ENCODE measurements at regions not wholly inside any gene's neighbourhood (a gene's known extent, or its start where the extent isn't known, plus 50 kb on each side); places are given as distances from the start of the nearest gene placed in this dataset.

DNA sequence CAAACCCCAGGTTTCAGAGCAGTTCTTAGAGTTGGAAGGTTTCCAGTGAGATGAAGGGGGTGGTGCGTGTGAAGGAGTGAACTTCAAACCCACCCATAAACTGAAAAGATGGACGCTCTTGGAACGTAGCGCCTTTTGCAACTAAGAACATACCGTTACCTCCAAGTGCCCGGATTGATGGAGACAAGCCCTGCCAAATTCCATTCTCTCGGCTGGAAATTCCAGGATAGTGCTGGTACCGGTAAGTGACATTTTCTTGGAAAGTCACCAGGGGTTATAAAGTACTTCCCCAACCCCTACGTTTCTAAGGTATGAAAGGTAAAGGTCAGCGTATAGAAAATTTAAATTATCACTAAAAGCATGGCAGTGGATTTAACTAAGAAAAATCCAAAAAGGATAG lies 91.6 kb upstream of the CLDN14 start:
- Histone ChIP-seq H3K36me3 (no peaks in the 10 kb centered on the region), H3K4me3 (ENCODE audit: low read depth in 1 of 2, low read length in 1 of 2) (no peak overlapping the region), H3K4me1 (ENCODE audit: control insufficient read depth in 1 of 2, insufficient read depth in 1 of 2, low read depth in 1 of 2, low read length in 1 of 2) (no peaks in the 10 kb centered on the region), H3K27ac (no peak overlapping the region), H3K27me3 (peaks cover 3% of the 10 kb centered on the region), H3K9me3 (no peaks in the 10 kb centered on the region)
- TF ChIP-seq, protein P1, sequence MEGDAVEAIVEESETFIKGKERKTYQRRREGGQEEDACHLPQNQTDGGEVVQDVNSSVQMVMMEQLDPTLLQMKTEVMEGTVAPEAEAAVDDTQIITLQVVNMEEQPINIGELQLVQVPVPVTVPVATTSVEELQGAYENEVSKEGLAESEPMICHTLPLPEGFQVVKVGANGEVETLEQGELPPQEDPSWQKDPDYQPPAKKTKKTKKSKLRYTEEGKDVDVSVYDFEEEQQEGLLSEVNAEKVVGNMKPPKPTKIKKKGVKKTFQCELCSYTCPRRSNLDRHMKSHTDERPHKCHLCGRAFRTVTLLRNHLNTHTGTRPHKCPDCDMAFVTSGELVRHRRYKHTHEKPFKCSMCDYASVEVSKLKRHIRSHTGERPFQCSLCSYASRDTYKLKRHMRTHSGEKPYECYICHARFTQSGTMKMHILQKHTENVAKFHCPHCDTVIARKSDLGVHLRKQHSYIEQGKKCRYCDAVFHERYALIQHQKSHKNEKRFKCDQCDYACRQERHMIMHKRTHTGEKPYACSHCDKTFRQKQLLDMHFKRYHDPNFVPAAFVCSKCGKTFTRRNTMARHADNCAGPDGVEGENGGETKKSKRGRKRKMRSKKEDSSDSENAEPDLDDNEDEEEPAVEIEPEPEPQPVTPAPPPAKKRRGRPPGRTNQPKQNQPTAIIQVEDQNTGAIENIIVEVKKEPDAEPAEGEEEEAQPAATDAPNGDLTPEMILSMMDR (IDR thresholded peaks at IDR 0.05), result no peak

DNA sequence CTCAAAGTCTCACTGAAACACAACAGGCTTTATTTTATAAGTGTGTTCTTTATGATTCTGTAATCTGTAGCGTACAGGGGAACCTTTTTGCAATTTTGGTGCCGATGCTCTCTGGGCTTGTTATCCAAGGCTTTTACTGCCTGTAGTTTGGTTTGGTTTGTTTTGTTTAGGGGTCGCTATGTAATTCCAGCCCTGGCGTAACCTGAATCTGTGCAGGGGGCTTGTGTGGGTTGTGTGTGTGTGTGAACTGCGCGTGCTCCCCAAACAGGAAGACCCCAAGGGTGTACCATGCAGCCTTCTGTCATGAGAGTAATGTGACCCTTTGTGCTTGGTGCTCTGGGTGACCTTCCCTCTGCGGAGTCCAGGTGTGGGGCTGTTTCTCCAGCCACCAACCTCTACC lies 92.1 kb upstream of the CLDN14 start:
- H3K27me3 ChIP-seq, result peaks cover 3% of the 10 kb centered on the region

DNA sequence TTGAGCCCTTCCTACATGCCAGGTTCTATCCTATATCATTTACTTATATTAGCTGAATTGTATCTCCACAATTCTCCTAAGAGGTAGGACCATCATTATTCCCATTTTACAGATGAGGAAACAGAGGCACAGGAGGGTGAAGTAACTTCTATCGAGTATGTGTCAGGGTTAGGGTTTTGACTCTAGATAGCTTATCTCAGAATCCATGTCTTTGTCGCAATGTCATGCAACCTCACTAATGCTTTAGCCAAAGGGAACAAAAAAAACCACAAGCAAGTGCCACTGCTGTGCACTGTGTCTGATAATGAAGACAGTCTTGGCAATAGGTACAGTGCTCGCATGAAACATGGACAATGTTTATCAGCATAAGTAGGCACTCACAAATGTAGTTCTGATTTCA lies 95.4 kb upstream of the CLDN14 start:
- no peaks in the 10 kb centered on the region for H3K36me3 ChIP-seq
- no peak overlapping the region for H3K27ac ChIP-seq
- TF ChIP-seq, protein P1 (IDR thresholded peaks at IDR 0.05), result no peak
- no peaks in the 10 kb centered on the region for H3K9me3 ChIP-seq
- no peak overlapping the region for H3K4me3 ChIP-seq (ENCODE audit: low read depth in 1 of 2, low read length in 1 of 2)
- H3K4me1 ChIP-seq (ENCODE audit: control insufficient read depth in 1 of 2, insufficient read depth in 1 of 2, low read depth in 1 of 2, low read length in 1 of 2), result no peaks in the 10 kb centered on the region
- peaks cover 3% of the 10 kb centered on the region for H3K27me3 ChIP-seq

More for the DNA sequence above, 92.1 kb upstream of the CLDN14 start:
- Histone ChIP-seq H3K4me3 (ENCODE audit: low read depth in 1 of 2, low read length in 1 of 2) (no peak overlapping the region), H3K27ac (no peak overlapping the region), H3K9me3 (no peaks in the 10 kb centered on the region), H3K36me3 (no peaks in the 10 kb centered on the region), H3K4me1 (ENCODE audit: control insufficient read depth in 1 of 2, insufficient read depth in 1 of 2, low read depth in 1 of 2, low read length in 1 of 2) (no peaks in the 10 kb centered on the region)
- TF ChIP-seq, protein P1 (IDR thresholded peaks at IDR 0.05), result no peak

DNA sequence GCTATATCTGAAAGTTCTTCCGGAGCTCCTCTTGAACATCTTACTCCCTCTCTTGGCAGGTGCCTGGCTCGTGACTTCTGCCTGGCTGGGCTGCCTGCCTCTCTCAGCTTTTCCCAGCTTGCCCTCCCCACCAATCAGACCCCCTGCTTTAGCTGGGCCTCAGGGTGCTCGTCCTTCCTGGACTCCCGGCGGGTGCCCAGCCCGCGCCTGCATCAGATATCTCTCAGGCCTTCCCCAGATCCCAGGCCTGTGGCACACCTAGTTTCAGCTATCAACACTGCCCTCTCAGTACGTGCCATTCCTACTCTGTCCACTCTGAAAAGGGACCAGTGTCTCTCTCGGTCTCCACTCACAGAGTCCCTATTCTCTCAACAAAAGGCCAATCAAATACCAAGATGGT lies 96.5 kb upstream of the CLDN14 start:
- Histone ChIP-seq H3K9me3 (no peaks in the 10 kb centered on the region), H3K27me3 (no peaks in the 10 kb centered on the region), H3K4me3 (ENCODE audit: low read depth in 1 of 2, low read length in 1 of 2) (no peak overlapping the region), H3K36me3 (no peaks in the 10 kb centered on the region), H3K4me1 (ENCODE audit: control insufficient read depth in 1 of 2, insufficient read depth in 1 of 2, low read depth in 1 of 2, low read length in 1 of 2) (no peaks in the 10 kb centered on the region), H3K27ac (no peak overlapping the region)
- TF ChIP-seq, protein P1 (IDR thresholded peaks at IDR 0.05), result no peak

DNA sequence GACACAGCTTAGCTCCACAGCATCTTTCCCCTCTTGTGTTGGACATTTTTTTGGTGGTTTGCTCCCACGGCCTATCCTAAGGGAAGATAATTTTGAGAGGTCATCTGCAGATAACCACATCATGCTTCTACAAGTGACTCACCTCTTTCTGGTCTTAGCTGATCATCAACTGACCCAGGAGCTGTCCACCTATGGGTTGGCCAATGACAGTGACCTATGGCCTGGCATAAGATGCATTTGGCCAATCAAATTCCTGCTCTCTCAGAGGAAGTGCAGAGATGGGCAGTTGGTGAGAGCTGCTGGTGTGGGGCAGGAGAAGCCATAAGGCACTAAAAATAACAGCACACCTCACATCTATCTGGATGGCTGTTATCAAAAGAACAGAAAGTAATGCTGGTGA lies 100.0 kb upstream of the CLDN14 start:
- TF ChIP-seq, protein P1 (IDR thresholded peaks at IDR 0.05), result no peak
- Histone ChIP-seq H3K27ac (no peak overlapping the region), H3K36me3 (no peaks in the 10 kb centered on the region), H3K27me3 (no peaks in the 10 kb centered on the region), H3K9me3 (no peaks in the 10 kb centered on the region), H3K4me1 (ENCODE audit: control insufficient read depth in 1 of 2, insufficient read depth in 1 of 2, low read depth in 1 of 2, low read length in 1 of 2) (no peaks in the 10 kb centered on the region), H3K4me3 (ENCODE audit: low read depth in 1 of 2, low read length in 1 of 2) (no peak overlapping the region)

DNA sequence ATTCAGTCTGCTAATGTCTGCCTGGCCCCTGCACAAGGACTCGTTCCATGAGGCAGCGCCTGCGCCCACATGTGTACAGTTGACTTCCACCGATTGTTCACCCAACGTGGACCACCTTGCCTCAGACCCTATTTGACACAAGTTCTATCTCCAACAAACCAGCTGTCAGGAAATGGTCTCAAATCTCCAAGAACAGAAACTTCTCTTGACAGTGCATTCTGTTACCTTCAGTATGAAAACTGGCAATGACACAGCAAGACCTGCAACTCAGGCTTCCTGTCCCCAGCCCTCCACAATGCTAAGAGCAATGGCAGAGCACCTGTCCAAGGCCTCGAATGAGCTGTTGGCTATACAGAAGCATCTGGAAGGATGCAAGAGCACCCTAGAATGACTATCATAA lies 102.3 kb upstream of the CLDN14 start:
- Histone ChIP-seq H3K4me1 (ENCODE audit: control insufficient read depth in 1 of 2, insufficient read depth in 1 of 2, low read depth in 1 of 2, low read length in 1 of 2) (no peaks in the 10 kb centered on the region), H3K27me3 (no peaks in the 10 kb centered on the region), H3K36me3 (no peaks in the 10 kb centered on the region), H3K4me3 (ENCODE audit: low read depth in 1 of 2, low read length in 1 of 2) (no peak overlapping the region), H3K27ac (no peak overlapping the region), H3K9me3 (no peaks in the 10 kb centered on the region)
- TF ChIP-seq, protein P1 (IDR thresholded peaks at IDR 0.05), result no peak
